ENCODE measurements at regions not wholly inside any gene's neighbourhood (a gene's known extent, or its start where the extent isn't known, plus 50 kb on each side); places are given as distances from the start of the nearest gene placed in this dataset.

DNA sequence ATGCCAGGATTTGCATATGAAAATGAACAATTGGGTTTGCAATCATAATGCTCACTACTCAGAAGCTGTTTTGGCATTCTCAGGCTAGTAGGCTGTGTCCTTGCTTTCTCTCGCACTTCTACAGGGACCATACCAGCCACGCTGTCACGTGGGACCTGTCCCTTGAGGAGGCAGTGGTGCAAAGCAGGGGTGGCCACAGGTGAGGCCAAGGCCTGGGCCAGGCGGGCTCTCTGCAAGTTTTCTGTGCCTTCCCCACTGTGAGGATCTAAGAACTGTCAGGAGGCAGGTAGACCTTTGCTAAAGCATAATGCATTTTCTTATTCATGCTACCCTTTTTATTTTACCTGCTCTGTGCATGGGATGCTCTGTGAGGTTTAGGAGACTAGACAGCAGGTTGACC is 89.4 kb upstream of the IRS2 start:
- H3K36me3 ChIP-seq: no peaks in the 10 kb centered on the region
- TF ChIP-seq CTCF (IDR thresholded peaks at IDR 0.05): no peak
- TF ChIP-seq EP300 (IDR thresholded peaks at IDR 0.05): no peak
- no peak for TF ChIP-seq POLR2AphosphoS5 (IDR thresholded peaks at IDR 0.05)
- TF ChIP-seq POLR2A (IDR thresholded peaks at IDR 0.05): no peak
- no peaks in the 10 kb centered on the region for H3K27me3 ChIP-seq
- ATAC-seq (ENCODE audit: low FRiP score in 2 of 2) (no peak), DNase-seq (no peak)
- no peak overlapping the region for H3K4me3 ChIP-seq
- peak overlapping the region; percentile 38 to 59 (median 41) for H3K27ac ChIP-seq
- H3K4me1 ChIP-seq: peaks cover 0 to 20% (median 7%) of the 10 kb centered on the region in 4 donors
- 95 to 96% methylated on average over 4 of the region's 4 CpGs for WGBS, 2 donors
- H3K9me3 ChIP-seq: no peaks in the 10 kb centered on the region

- TF ChIP-seq EP300 (IDR thresholded peaks at IDR 0.05): peak in 1 of 4 donors; percentile 65
- TF ChIP-seq POLR2A (IDR thresholded peaks at IDR 0.05): no peak
- peak in 1 of 2 donors; percentile 13 for TF ChIP-seq POLR2AphosphoS5 (IDR thresholded peaks at IDR 0.05)
- no peak for TF ChIP-seq CTCF (IDR thresholded peaks at IDR 0.05)
- peak overlapping the region in 3 of 4 donors; percentile 32 to 59 (median 40) for H3K27ac ChIP-seq
- H3K9me3 ChIP-seq: no peaks in the 10 kb centered on the region
- ATAC-seq (ENCODE audit: low FRiP score in 2 of 2) (peak; percentile 43 to 83), DNase-seq (no peak)
- no peaks in the 10 kb centered on the region for H3K36me3 ChIP-seq
- H3K4me3 ChIP-seq: no peak overlapping the region
- whole genome bisulfite sequencing, 2 donors: 41 to 42% methylated on average over 6 of the region's 6 CpGs
- no peaks in the 10 kb centered on the region for H3K27me3 ChIP-seq
- H3K4me1 ChIP-seq: peaks cover 2 to 20% (median 13%) of the 10 kb centered on the region in 4 donors
Measured at GRCh38 chr13:109874484-109875454, 88.4 kb upstream of the IRS2 start.

DNA sequence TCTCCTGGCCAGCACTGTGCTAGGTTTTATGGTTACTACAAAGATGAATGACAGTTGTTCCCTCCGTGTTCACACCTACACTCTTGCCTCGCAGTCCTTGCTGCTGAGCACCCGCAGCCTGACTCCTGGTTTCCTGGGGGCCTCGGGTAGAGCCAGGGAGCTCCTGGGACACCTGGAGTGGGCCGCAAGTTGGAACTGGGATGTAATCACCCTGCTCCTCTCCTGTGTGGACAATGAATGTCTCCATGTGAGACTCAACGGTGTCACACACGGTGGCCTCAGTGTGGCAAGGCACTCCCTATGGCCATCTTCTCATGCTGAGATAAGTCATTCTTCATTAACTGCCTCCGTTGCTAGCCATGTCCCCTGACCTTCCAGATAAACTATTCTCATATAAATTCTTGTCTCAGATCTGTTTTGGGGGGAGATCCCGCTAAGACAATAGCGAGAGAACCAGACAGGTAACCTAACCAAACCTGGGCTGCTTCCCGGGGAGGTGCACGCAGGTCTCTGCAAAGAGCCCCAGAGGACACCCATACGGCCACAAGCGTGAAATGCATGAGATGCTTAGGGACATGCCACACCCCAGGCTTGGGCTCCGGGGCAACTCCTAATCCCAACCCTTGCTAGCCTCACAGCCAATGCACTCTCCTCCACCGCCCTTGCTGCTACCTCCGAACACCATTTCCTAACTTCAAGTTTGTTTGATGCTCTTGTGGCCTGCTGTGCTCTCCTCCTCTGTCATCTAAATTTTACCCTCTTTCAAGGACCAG is 87.2 kb upstream of the IRS2 start:
- Histone ChIP-seq H3K4me3 (no peak overlapping the region), H3K36me3 (no peaks in the 10 kb centered on the region), H3K4me1 (peaks cover 4 to 30% (median 18%) of the 10 kb centered on the region in 4 donors), H3K27ac (peak overlapping the region in 2 of 4 donors; percentile 32 to 59), H3K27me3 (no peaks in the 10 kb centered on the region), H3K9me3 (no peaks in the 10 kb centered on the region)
- WGBS, 2 donors: 92 to 93% methylated on average over 15 to 17 of the region's 17 CpGs
- TF ChIP-seq POLR2AphosphoS5 (IDR thresholded peaks at IDR 0.05): no peak
- no peak for TF ChIP-seq EP300 (IDR thresholded peaks at IDR 0.05)
- DNase-seq (no peak), ATAC-seq (ENCODE audit: low FRiP score in 2 of 2) (no peak)

DNA sequence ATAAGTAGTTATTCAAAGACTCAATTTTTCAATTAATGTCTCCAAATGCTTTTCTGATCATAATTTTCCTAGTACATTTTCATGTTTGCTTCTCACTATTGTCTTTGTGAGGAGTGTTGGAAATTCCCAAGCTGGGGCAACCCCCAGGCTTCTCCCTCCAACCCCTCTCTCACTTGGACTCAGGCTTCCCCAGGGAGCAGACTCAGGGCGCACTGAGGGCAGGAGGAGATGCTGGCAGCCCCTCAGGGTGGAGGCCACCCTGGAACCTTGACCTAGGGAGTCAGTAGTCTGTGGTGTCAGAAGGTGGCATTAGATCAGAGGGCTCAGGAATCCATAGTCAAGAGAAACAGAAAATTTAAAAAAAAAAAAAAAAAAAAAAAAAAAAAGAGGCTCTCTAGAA is 86.5 kb upstream of the IRS2 start:
- Histone ChIP-seq H3K4me3 (no peak overlapping the region), H3K27ac (no peak overlapping the region), H3K27me3 (no peaks in the 10 kb centered on the region), H3K36me3 (no peaks in the 10 kb centered on the region), H3K9me3 (no peaks in the 10 kb centered on the region), H3K4me1 (peaks cover 4 to 33% (median 20%) of the 10 kb centered on the region in 4 donors)
- ATAC-seq (ENCODE audit: low FRiP score in 2 of 2) (no peak), DNase-seq (no peak)
- TF ChIP-seq POLR2AphosphoS5 (IDR thresholded peaks at IDR 0.05) (no peak), POLR2A (IDR thresholded peaks at IDR 0.05) (no peak), CTCF (IDR thresholded peaks at IDR 0.05) (no peak), EP300 (IDR thresholded peaks at IDR 0.05) (no peak)
- WGBS, 2 donors: 82 to 100% methylated on average over 1 of the region's 1 CpG
